ENCODE measurements at regions not wholly inside any gene's neighbourhood (a gene's known extent, or its start where the extent isn't known, plus 50 kb on each side); places are given as distances from the start of the nearest gene placed in this dataset.

DNA sequence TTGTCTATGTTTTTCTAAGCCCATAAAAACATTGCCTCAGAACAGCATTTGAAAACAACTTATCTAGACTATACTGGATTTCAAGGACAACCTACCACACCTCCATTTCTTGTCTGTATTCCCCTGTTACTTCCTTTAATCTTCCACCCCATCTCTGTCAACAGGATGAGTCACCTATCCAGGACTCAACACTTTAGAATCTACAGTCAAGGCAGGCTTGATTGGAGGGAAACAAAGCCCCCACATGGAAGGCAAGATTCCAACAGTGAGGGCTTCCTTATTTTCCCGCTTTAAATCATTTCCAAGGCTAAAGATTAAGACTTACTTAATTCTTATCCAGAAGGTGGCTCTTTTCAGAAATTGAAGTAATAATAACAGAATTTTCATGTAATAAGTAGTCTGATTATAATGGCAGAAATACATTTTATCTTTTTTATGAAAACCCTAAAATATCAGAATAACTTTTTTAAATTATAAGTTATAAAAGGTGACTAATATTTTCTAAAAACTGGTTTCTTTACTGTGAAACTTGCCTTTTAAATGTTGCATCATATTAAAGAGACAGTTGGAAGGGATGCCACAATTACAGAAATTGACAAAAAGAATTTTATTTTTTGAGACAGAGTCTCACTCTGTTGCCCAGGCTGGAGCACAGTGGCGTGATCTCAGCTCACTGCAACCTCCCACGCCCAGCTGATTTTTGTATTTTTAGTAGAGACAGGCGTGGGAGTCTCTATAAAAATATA is 138.7 kb upstream of the CCDC150 start:
- TF ChIP-seq, protein P1, sequence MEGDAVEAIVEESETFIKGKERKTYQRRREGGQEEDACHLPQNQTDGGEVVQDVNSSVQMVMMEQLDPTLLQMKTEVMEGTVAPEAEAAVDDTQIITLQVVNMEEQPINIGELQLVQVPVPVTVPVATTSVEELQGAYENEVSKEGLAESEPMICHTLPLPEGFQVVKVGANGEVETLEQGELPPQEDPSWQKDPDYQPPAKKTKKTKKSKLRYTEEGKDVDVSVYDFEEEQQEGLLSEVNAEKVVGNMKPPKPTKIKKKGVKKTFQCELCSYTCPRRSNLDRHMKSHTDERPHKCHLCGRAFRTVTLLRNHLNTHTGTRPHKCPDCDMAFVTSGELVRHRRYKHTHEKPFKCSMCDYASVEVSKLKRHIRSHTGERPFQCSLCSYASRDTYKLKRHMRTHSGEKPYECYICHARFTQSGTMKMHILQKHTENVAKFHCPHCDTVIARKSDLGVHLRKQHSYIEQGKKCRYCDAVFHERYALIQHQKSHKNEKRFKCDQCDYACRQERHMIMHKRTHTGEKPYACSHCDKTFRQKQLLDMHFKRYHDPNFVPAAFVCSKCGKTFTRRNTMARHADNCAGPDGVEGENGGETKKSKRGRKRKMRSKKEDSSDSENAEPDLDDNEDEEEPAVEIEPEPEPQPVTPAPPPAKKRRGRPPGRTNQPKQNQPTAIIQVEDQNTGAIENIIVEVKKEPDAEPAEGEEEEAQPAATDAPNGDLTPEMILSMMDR (conservative IDR thresholded peaks at IDR 0.05 in 1 of 2, IDR thresholded peaks at IDR 0.05 in 1 of 2; ENCODE audit: low read depth in 1 of 2, low read length in 2 of 2) = no peak
- no peak for TF ChIP-seq EZH2 (IDR thresholded peaks at IDR 0.05; ENCODE audit: low read length, missing control alignments)
